HG03060 (cell line): ENCODE measurements at regions not wholly inside any gene's neighbourhood (a gene's known extent, or its start where the extent isn't known, plus 50 kb on each side); places are given as distances from the start of the nearest gene placed in this dataset.
A peak's percentile ranks its signal among the peaks of the same experiment; 100 is the strongest.
"Not testable (repeated sequence)": the region's sequence is repeated elsewhere in the genome, so short reads cannot be mapped to it uniquely, and the experiment has no call there.

Experiments used
- ATAC-seq: cut with Tn5 transposase; IDR thresholded peaks from one replicate; pipeline ENCODE4 v1.9.1; 2021; ENCODE audit warnings: low read depth, moderate number of reproducible peaks; ENCODE audit not compliant: unreplicated experiment

GRCh38 chr13:23947893-23948292 is 50.6 kb upstream of the C1QTNF9B start:
- no peak for ATAC-seq

GRCh38 chr13:23949200-23949599 is 51.9 kb upstream of the C1QTNF9B start:
- no peak for ATAC-seq

- no peak for ATAC-seq
These were observed 52.4 kb upstream of the C1QTNF9B start for GRCh38 chr13:23949736-23950135.

GRCh38 chr13:23950736-23951510 is 53.6 kb upstream of the C1QTNF9B start:
- no peak for ATAC-seq

GRCh38 chr13:23952796-23953195 is 55.5 kb upstream of the C1QTNF9B start:
- ATAC-seq = no peak

GRCh38 chr13:23953860-23954512 is 56.7 kb upstream of the C1QTNF9B start:
- no peak for ATAC-seq

GRCh38 chr13:23955064-23955463 is 57.8 kb upstream of the C1QTNF9B start:
- ATAC-seq = no peak

- ATAC-seq = no peak
These were observed 58.8 kb upstream of the C1QTNF9B start for GRCh38 chr13:23956106-23956505.

- no peak for ATAC-seq
These were observed 60.7 kb upstream of the C1QTNF9B start for GRCh38 chr13:23957981-23958380.

- no peak for ATAC-seq
These were observed 62.0 kb upstream of the C1QTNF9B start for GRCh38 chr13:23959231-23959862.

- ATAC-seq = no peak
These were observed 63.4 kb upstream of the C1QTNF9B start for GRCh38 chr13:23960566-23961156.

GRCh38 chr13:23963184-23963931 is 66.1 kb upstream of the C1QTNF9B start:
- ATAC-seq = no peak

- no peak for ATAC-seq
These were observed 66.6 kb upstream of the C1QTNF9B start for GRCh38 chr13:23963947-23964346.

- ATAC-seq = no peak
These were observed 68.0 kb upstream of the C1QTNF9B start for GRCh38 chr13:23965346-23965745.

GRCh38 chr13:23966221-23966690 is 69.0 kb upstream of the C1QTNF9B start:
- ATAC-seq = no peak

GRCh38 chr13:23966691-23967615 is 69.7 kb upstream of the C1QTNF9B start:
- peak; percentile 56 for ATAC-seq

- ATAC-seq = not testable (repeated sequence)
These were observed 70.5 kb upstream of the C1QTNF9B start for GRCh38 chr13:23967792-23968191.

GRCh38 chr13:23969647-23970046 is 72.3 kb upstream of the C1QTNF9B start:
- no peak for ATAC-seq
